Astrocyte (in vitro differentiated cells and primary cell): ENCODE measurements at regions not wholly inside any gene's neighbourhood (a gene's known extent, or its start where the extent isn't known, plus 50 kb on each side); places are given as distances from the start of the nearest gene placed in this dataset.
A peak's percentile ranks its signal among the peaks of the same experiment; 100 is the strongest.

Experiments used
- EZH2 ChIP-seq: IDR thresholded peaks from 2 replicates; pipeline ENCODE4 v1.6.1; 2012; ENCODE audit warnings: mild to moderate bottlenecking, low read length, inconsistent platforms; ENCODE audit not compliant: insufficient read depth
- TF ChIP-seq, protein P1 (sequence below): IDR thresholded peaks from 2 replicates; pipeline ENCODE4 v1.5.1; 2011; ENCODE audit warnings: low read depth, mild to moderate bottlenecking, inconsistent platforms, low read length, moderate library complexity; ENCODE audit not compliant: insufficient read depth

DNA sequence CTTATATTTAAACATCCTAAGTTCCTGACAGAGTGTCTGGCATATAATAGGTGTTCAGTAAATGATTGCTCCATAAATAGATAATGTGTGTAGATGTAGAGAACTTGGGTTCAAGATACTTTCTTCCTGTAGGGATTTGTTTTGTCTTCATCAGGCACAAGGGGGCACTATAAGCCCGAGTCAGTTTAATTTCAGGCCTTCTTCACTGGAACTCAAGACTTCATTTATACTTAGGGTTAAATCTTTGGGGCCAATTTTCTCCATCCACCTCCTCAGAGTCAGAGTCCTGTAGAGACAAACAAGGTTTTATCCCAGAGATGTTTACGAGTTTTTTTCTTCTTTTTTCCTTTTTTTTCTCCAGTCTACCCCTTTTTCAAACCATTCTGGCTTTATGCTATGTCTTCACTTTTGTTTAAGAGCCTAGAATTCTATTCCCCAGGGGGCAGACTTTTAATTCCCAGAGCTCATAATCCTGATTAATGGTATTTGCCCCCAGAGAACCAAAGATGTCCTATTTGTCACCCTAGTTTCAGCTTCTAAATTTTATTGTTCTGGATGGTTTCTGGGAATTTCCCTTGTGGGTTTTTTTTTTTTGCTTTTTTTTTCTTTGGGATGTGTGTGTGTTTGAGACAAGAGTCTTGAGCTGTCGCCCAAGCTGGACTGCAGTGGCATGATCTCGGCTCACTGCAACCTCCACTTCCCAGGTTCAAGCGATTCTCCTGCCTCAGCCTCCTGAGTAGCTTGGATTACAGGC lies 88.4 kb downstream of the HFE start:
- TF ChIP-seq, protein P1, sequence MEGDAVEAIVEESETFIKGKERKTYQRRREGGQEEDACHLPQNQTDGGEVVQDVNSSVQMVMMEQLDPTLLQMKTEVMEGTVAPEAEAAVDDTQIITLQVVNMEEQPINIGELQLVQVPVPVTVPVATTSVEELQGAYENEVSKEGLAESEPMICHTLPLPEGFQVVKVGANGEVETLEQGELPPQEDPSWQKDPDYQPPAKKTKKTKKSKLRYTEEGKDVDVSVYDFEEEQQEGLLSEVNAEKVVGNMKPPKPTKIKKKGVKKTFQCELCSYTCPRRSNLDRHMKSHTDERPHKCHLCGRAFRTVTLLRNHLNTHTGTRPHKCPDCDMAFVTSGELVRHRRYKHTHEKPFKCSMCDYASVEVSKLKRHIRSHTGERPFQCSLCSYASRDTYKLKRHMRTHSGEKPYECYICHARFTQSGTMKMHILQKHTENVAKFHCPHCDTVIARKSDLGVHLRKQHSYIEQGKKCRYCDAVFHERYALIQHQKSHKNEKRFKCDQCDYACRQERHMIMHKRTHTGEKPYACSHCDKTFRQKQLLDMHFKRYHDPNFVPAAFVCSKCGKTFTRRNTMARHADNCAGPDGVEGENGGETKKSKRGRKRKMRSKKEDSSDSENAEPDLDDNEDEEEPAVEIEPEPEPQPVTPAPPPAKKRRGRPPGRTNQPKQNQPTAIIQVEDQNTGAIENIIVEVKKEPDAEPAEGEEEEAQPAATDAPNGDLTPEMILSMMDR, result peak; percentile 67
- TF ChIP-seq EZH2, result no peak
